Stimulated activated CD8-positive, alpha-beta memory T cell treated with anti-CD3 and anti-CD28 coated beads, Interleukin-7, amount 100 ng/mL, for 48 hours (primary cell): ENCODE measurements at regions not wholly inside any gene's neighbourhood (a gene's known extent, or its start where the extent isn't known, plus 50 kb on each side); places are given as distances from the start of the nearest gene placed in this dataset.
"Not testable (repeated sequence)": the region's sequence is repeated elsewhere in the genome, so short reads cannot be mapped to it uniquely, and the experiment has no call there.

Experiments used
- DNase-seq, 2 donors: peaks; one replicate each; pipeline ENCODE4 v3.0.0-alpha.2; 2020; ENCODE audit warnings: low read depth in 1 of 2; ENCODE audit errors: extremely low read depth in 1 of 2

- DNase-seq = no peak
Measured at GRCh38 chr3:152148579-152148978, 120.2 kb upstream of the MBNL1 start.

- no peak for DNase-seq
Measured at GRCh38 chr3:152149832-152150231, 118.9 kb upstream of the MBNL1 start.

- no peak for DNase-seq
Measured at GRCh38 chr3:152151216-152151876, 117.4 kb upstream of the MBNL1 start.

- DNase-seq = not testable (repeated sequence)
Measured at GRCh38 chr3:152151877-152152765, 116.6 kb upstream of the MBNL1 start.

- not testable (repeated sequence) for DNase-seq
Measured at GRCh38 chr3:152153115-152153514, 115.6 kb upstream of the MBNL1 start.

- no peak for DNase-seq
Measured at GRCh38 chr3:152155246-152156020, 113.3 kb upstream of the MBNL1 start.

- no peak for DNase-seq
Measured at GRCh38 chr3:152156880-152157279, 111.8 kb upstream of the MBNL1 start.

- no peak for DNase-seq
Measured at GRCh38 chr3:152157337-152157736, 111.4 kb upstream of the MBNL1 start.

GRCh38 chr3:152159328-152159727 lies 109.4 kb upstream of the MBNL1 start:
- DNase-seq = no peak

- no peak for DNase-seq
Measured at GRCh38 chr3:152160350-152161011, 108.2 kb upstream of the MBNL1 start.

- DNase-seq = no peak
Measured at GRCh38 chr3:152172460-152172859, 96.3 kb upstream of the MBNL1 start.

- DNase-seq = no peak
Measured at GRCh38 chr3:152173627-152174026, 95.1 kb upstream of the MBNL1 start.

GRCh38 chr3:152174876-152175527 lies 93.7 kb upstream of the MBNL1 start:
- no peak for DNase-seq

GRCh38 chr3:152175528-152175889 lies 93.2 kb upstream of the MBNL1 start:
- no peak for DNase-seq

GRCh38 chr3:152176241-152176640 lies 92.5 kb upstream of the MBNL1 start:
- no peak for DNase-seq

- DNase-seq = no peak
Measured at GRCh38 chr3:152176998-152177397, 91.7 kb upstream of the MBNL1 start.

GRCh38 chr3:152177757-152178156 lies 91.0 kb upstream of the MBNL1 start:
- no peak for DNase-seq

- DNase-seq = peak in 1 of 2 donors; percentile 37
Measured at GRCh38 chr3:152183473-152183872, 85.3 kb upstream of the MBNL1 start.

GRCh38 chr3:152184971-152185686 lies 83.6 kb upstream of the MBNL1 start:
- no peak for DNase-seq
